HG02840 (cell line): ENCODE measurements at regions not wholly inside any gene's neighbourhood (a gene's known extent, or its start where the extent isn't known, plus 50 kb on each side); places are given as distances from the start of the nearest gene placed in this dataset.
"Not testable (repeated sequence)": the region's sequence is repeated elsewhere in the genome, so short reads cannot be mapped to it uniquely, and the experiment has no call there.

Experiments used
- ATAC-seq: cut with Tn5 transposase; IDR thresholded peaks from one replicate; pipeline ENCODE4 v1.9.1; 2021; ENCODE audit warnings: mild to moderate bottlenecking, moderate library complexity, moderate number of reproducible peaks; ENCODE audit not compliant: unreplicated experiment, low FRiP score

DNA sequence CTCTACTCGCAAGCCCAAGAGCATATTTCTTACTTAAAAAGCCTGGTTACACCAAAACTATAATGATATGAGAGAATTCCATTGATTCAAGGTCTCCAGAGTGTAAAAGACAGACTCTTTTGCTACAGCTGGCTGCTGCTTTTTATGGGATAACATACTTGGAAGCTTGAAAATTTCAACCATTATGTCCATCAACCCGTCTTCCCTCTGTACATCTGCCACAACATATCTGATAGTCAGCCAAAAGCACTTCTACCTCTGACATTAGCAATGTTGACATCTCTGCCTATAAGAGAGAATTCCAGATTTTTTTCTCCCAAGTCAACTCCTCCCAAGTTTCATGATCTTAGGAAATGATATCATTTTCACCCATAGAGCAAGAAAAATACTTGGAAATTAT, 54.4 kb upstream of the IQCM start:
- no peak for ATAC-seq

DNA sequence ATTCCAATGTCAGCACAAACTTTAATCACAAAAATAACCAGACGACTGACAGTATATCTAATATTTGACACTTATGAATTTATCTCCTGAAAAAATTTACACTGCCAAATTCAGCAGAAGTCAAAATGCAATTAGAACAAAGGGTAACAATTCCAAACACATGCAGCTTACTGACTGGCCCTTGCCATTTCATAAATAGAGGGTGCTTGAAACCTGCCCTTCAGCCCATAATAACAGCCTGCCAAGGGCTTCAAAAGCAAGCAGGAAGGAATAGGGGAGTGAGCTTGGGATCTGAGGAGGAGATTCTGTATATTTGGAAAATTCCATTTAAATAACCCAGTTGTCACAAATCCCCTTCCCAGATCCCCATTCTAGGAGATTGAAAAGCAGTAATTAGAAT, 66.1 kb upstream of the IQCM start:
- no peak for ATAC-seq

DNA sequence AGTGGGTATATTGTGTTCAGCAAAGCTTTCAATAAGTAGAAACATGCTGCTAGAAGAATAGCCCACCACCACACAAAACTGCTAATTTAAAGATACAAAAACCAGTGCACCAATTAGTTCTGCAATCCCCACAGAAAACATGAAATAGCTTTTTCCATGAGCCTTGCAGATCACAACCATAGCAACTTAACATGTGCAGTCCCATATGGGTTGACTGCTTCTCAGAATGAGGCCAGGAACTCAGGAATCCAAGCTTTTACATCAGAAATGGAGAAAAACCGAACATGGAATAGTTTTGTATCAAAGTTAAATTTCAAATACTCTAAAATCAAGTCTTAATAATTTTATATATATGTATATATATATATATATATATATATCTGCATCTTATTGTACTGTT, 66.6 kb upstream of the IQCM start:
- no peak for ATAC-seq

DNA sequence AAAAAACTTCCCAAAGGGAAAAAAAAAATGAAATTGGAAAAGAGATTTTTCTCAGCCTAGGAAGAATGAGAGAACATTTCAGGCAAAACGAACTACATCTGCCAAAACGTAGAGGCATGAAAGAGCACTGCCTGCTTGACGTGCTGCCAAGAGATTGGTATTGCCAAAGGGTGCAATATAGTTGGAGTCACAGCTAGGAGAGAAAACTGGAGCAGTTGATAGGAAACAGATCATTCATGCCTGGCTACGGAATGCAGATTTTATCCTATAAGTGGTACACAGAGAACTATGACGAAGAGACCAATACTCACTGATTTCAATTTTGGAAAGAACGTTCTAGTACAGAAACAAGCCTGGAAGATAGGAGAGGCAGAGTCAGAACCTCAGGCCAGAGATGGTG, 68.4 kb upstream of the IQCM start:
- no peak for ATAC-seq

DNA sequence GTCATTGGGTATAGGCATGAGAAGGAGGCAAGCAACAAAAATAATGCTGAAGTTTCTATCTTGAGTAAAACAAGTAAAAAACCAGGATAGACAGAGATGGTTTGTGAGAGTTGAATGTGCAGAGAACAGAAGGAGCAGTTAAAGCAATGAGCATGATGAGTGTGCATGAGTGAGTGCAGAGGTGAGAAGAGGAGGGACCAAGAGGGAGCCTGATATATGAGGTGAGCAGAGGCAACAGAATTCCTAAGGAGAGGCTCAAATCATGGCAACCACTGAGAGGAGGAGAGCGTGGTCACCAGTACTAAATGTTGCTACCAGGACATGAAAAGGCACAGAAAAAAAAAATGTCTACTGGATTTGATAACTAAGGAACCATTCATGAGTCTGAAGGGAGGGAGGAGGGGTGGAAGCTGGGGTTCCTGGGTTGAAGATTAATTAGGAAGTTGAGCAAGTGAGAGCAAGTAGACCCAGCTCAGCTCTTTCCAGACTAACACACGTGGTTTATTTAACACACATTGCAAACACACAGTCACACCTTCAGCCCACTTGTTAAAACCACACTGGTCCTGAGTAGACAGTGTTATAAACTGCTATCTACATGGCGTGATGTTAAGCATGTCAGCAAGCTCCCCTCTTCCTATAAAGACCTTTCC, 69.0 kb upstream of the IQCM start:
- ATAC-seq = no peak

DNA sequence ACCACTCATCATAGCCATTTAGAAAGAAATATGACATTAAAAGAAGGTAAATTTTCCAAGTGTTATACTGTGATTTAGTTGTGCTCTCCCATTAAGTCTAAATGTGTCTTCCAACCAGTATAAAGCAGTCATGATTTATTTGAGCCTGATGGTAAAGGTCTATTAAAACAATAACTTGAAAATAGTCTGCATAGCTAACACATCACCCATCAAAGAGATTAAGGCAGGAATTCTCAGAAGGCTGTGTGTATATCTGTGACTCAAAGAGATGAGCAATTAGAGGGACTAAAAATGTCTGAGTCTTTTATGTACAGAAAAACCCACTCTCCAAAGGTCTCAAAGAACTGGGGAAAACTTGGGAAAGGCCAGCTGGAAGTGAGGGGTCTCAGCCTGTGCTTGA, 70.3 kb upstream of the IQCM start:
- no peak for ATAC-seq

DNA sequence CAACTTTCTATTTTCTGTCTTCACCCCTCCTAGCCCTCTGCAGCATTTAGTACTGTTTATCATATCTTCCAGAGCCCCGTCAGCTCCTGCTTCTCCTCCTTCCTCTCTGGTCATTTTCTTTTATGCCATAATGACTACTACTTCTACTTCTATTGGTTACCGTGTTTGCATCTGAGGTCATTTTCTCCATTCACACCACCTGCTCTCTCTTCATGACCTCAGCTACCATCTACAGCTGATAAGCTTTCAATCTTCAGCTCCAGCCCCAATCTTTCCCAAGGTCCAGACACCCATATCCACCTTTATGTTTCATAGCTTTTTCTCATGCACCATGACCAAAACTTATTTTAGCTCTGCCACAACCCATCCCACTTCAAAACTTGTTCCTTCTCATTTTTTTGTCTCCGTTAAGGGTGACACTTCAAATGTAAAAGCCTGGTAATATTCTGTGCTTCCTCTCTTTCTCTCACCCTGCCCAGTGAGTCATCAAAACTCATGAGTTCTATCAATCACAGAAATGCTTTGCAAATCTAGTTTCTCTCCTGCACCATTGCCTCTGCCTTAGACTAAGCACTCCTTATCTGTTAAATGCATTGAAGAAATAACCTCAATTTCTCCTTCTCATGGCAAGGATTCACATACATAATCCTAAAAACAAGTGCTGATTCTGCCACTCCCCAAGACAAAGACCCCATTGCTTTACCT, 71.3 kb upstream of the IQCM start:
- no peak for ATAC-seq

DNA sequence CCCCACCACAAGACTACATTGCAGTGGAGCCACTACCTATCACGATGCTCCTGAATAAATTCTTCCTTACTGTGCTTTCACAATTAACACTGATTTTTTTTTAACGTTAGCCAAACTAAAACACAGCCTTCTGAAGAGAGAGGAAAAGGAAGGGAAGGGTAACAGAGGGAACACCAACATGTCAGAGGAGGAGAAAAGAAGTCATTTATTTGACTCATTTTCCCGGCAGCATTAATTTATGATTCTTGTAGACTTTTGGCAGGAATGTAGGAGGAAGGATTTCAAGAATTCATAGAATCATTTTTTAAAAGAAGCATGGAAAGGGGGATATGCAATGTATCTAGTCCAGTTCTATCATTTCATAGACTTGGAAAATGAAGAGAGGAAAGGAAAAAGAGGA, 74.3 kb upstream of the IQCM start:
- ATAC-seq = no peak

DNA sequence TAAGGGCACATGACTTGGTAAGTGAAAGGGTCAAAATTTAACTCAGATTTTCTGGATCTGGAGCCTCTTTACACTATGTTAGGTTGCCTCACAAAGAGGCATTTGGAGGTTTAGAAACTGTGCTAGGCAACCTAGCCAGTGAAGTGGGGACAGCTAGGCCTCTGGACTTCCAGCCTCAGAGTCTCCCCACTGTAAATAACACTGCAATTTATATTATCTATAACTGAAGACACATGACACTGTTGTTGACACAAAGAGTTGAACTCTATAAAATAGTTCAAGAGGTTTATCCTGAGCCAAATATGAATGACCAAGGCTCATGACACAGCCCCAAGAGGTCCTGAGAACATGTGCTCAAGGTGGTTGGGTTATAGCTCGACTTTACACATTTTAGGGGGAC, 74.9 kb upstream of the IQCM start:
- ATAC-seq = no peak

DNA sequence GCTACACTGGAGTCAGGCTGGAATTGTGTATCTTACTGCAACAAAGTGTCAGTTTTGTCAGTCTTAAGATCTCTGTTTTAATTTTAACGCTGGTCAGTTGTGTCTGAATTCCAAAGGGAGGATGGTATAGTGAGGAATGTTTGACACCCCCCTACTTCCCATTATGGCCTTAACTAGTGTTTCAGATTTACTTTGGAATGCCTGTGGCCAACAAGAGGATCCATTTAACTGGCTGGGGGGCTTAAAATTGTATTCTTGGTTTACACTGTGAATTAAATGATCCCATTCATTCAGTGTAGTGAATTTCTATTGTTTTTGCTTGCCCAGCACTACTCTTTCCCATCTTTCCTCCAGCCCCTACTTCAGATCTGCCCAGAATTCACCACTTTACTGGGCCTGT, 75.8 kb upstream of the IQCM start:
- ATAC-seq = no peak

DNA sequence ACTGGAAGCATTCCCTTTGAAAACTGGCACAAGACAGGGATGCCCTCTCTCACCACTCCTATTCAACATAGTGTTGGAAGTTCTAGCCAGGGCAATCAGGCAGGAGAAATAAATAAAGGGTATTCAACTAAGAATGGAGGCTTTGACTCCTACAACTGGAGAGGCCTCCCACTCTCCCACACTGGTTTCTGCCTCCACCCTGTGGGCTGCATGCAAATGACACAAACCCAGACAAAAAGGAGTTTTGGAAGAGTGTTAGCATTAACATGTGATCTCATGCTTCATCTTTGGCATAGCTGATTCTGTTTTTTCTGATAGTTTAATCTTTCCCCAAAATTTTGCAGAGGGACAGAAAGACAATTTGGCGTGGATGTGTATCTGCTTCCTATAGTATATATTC, 80.8 kb upstream of the IQCM start:
- ATAC-seq = no peak

DNA sequence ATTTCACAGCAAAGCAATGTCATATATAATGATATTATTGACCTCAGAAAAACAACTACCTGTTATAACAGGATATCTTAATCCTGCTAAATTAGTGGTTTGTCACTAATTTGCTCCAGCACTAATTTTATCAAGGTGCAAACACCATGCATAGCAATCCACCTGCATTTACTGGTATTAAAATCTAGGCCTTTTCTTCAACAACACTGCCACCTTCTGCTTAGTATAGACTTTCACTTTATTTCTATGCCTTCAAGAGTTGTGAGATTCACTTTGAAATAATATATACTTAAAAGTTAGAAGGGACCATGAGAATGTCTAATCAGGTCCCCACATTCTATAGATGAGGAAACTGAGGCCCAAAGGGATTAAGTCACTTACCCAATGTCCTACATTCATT, 82.1 kb upstream of the IQCM start:
- ATAC-seq = no peak

DNA sequence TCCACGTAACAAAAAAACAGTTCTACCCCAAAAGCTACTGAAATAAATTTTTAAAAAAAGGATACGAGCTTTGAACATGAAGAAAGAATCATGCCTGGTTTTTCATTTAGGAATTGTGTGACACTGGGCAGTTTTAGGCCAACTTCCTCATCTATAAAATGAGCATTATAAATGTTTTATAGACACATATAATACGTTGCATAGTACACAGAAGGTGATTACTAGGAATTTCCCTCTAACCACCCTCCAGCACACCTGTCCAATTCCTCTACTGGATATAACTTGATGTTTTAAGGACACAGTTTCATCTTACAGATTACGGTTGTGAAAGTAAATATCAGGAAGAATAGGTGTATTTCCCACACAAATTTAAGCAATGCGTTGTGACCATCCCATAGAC, 85.5 kb upstream of the IQCM start:
- ATAC-seq = no peak

DNA sequence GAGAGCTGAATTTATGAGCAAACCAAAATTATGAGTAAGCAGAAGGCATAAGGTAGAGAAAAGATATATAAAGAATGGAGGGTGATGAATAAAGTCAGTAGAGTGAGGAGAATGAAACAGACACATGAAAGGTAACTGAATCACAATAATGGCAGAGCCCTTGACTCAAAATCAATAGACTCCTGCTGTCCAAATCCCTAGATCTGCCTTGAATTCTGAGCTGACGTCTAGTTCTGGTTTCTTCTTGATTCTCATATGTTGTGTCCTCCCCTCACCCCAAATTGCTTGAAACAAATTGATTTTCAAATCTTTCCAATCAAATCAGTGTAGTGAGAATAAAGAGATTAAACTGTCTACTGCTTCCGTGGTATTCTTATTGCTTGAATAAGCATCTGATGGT, 86.6 kb upstream of the IQCM start:
- no peak for ATAC-seq

DNA sequence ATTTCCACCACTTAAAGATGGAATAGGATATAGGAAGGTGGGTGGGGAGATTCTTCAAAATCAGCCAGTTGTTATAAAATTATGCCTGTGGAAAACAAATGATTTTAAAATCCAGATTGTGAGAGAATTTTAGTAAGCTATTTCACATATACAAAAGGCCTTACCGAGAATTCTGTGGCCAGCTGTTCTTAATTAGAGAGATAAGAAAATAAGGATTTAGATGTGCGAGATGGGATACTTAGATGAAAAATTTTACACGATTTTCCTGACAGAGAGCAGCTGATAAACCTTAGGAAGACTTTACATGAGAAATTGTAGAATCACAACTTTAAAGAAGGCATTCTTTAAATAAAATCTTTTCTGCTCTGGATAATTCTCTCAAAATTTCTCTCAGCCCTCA, 94.5 kb upstream of the IQCM start:
- ATAC-seq = no peak

DNA sequence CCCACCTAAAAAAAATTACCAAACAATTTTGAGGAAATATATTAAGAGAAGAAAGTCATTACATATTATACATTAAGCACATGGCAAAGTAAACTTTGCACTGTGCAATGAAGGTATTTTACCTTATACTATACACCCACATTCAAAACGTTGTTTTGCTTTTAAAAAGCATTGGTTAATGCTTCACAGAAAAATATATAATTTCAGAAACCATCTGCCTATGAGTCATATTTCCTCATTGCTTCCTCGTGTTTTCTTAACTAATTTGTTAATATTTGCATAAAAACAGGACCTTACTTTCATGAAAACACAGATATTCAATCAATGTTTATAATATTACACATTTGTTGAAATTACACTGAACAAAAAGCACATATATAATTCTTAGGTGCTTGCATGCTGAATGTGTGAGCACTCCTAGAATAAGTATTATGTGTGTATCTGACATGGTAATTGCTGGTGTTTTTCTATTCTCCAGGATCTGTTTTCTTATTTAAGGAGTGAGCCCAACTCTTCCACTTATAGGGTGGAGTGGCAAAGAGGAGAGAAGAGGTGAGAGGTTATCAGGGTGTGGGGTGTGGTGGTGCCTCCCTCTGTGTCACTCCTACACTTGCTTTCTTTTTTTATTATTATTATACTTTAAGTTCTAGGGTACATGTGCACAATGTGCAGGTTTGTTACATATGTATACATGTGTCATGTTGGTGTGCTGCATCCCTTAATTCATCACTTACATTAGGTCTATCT, 95.1 kb upstream of the IQCM start:
- no peak for ATAC-seq

DNA sequence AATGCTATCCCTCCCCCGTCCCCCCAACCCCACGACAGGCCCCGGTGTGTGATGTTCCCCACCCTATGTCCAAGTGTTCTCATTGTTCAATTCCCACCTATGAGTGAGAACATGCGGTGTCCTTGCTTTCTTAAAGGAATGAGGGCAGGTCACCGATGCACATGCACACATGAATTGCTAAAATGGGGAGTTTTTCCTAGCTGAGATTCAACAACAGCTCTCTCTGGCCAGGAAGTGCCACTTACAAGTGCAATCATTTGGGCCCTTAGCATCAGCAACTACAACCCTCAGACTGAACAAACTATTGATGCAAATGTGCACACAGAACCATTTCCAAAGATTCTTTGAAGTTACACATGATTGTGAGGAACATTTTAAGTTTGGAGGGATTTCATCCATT, 95.7 kb upstream of the IQCM start:
- no peak for ATAC-seq

DNA sequence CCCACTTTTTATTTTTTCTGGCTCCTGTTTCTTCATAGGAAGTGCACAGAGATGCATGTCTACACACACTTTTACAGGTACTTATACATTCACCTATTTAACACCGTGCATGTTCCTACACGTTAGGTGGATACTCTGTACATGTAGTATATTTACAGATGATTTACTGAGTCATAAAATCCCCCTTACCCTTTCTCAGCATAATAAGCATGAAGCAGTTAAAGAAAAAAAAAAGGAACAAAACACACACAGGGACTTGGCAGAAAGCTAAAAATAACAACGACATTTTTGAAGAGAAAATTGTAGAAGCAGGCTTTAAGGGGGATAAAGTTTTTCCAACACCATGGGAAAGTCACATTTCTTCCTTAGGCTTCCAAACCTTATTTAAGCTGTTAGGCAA, 96.4 kb upstream of the IQCM start:
- no peak for ATAC-seq

DNA sequence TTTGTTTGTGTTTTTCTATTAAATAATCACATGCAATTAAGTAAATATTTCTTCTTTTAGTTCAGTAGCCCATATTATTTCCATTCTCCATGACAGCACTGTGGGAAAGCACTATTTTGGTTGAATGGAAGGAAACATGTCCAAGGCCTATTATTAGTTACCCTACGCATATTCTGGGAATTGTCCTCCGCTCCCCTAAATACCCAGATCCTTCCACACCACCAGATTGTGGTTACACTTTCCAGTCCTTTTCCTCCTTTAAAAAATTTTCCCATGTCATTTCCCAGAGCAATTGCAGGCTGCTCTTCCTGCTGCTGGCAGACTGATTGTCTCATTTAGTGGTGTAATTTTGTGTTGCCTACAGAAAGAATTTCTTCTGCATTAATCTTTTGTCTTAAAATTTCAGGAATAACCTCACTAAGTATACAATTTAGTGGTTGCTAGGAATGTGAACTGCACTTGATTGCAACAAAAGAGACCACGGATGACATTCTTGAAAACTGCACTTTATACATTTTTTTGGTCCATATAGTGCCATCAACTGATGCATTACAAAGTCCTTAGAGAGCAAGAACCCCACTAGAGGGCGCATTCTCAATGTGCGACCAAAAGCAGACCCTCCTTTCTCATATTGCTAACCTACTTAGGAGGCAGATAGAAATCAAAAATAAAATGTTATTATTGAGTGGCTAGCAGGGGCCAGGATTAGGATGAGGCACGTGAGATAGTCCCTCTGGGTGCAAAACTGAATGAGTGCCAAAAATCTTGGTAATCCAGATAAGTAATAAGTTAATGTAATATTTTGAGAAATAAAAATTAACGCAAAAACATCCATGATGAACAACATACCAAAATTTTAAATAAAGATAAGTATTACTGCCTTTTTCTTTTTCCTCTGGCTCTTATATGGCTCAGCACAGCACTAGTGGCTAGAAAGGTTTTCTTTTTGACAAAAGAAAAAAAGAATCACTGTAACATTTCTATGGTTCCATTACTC, 98.8 kb upstream of the IQCM start:
- ATAC-seq = peak; percentile 60

DNA sequence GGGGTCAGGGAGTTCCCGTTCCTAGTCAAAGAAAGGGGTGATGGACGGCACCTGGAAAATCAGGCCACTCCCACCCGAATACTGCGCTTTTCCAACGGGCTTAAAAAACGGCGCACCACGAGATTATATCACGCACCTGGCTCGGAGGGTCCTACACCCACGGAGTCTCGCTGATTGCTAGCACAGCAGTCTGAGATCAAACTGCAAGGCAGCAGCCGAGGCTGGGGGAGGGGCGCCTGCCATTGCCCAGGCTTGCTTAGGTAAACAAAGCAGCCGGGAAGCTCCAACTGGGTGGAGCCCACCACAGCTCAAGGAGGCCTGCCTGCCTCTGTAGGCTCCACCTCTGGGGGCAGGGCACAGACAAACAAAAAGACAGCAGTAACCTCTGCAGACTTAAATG, 100.1 kb upstream of the IQCM start:
- ATAC-seq = not testable (repeated sequence)

DNA sequence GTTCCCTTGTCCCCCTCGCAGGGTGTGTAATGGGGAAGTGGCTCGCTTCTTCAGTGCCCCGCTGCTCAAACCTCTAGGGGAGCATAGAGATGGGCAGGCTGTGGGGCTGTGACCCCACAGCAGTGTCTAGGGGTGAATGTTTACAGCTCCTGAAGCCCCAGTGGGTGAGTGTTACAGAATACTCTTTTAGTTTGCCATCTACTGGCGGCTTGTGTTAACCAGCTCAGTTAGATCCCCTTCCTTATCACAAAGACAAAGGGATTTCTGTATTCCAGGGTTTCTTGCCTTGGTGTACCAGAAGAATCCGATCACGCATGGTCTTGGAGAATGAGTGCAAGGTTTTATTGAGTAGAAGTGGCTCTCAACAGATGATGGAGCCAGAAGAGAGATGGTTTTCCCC, 108.1 kb upstream of the IQCM start:
- ATAC-seq = no peak
